ENCODE measurements at regions not wholly inside any gene's neighbourhood (a gene's known extent, or its start where the extent isn't known, plus 50 kb on each side); places are given as distances from the start of the nearest gene placed in this dataset.

GRCh38 chr4:114495471-114495928 is 103.1 kb upstream of the UGT8 start:
- TF ChIP-seq CTCF (IDR thresholded peaks at IDR 0.05; ENCODE audit: borderline replicate concordance), result no peak
- no peaks in the 10 kb centered on the region for H3K4me1 ChIP-seq
- no peaks in the 10 kb centered on the region for H3K27me3 ChIP-seq (ENCODE audit: low read depth)
- no peak overlapping the region for H3K27ac ChIP-seq (replicated peaks)
- H3K36me3 ChIP-seq, result no peaks in the 10 kb centered on the region
- no peak for DNase-seq
- intact Hi-C loops (cut with micrococcal nuclease), result no loop called here
- no peak overlapping the region for H3K4me3 ChIP-seq
- H3K9me3 ChIP-seq (replicated peaks), result peaks cover 10% of the 10 kb centered on the region

GRCh38 chr4:114497116-114497515 is 101.5 kb upstream of the UGT8 start:
- Histone ChIP-seq H3K27me3 (ENCODE audit: low read depth) (no peaks in the 10 kb centered on the region), H3K4me1 (no peaks in the 10 kb centered on the region), H3K36me3 (no peaks in the 10 kb centered on the region), H3K27ac (replicated peaks) (no peak overlapping the region), H3K9me3 (replicated peaks) (peaks cover 10% of the 10 kb centered on the region), H3K4me3 (no peak overlapping the region)
- DNase-seq, result no peak
- intact Hi-C loops (cut with micrococcal nuclease), result no loop called here
- no peak for TF ChIP-seq CTCF (IDR thresholded peaks at IDR 0.05; ENCODE audit: borderline replicate concordance)

- Histone ChIP-seq H3K36me3 (no peaks in the 10 kb centered on the region), H3K9me3 (replicated peaks) (no peaks in the 10 kb centered on the region), H3K4me1 (no peaks in the 10 kb centered on the region), H3K4me3 (no peak overlapping the region), H3K27me3 (ENCODE audit: low read depth) (no peaks in the 10 kb centered on the region), H3K27ac (replicated peaks) (no peak overlapping the region)
- no peak for DNase-seq
- intact Hi-C loops (cut with micrococcal nuclease), result no loop called here
- TF ChIP-seq CTCF (IDR thresholded peaks at IDR 0.05; ENCODE audit: borderline replicate concordance), result no peak
Observed at GRCh38 chr4:114509340-114509739, 89.3 kb upstream of the UGT8 start.

GRCh38 chr4:114512595-114513295 is 85.9 kb upstream of the UGT8 start:
- DNase-seq, result no peak
- Histone ChIP-seq H3K9me3 (replicated peaks) (no peaks in the 10 kb centered on the region), H3K27ac (replicated peaks) (no peak overlapping the region), H3K4me3 (no peak overlapping the region), H3K27me3 (ENCODE audit: low read depth) (no peaks in the 10 kb centered on the region), H3K4me1 (no peaks in the 10 kb centered on the region), H3K36me3 (no peaks in the 10 kb centered on the region)
- no peak for TF ChIP-seq CTCF (IDR thresholded peaks at IDR 0.05; ENCODE audit: borderline replicate concordance)
- intact Hi-C loops (cut with micrococcal nuclease), result no loop called here

GRCh38 chr4:114519368-114519767 is 79.2 kb upstream of the UGT8 start:
- H3K36me3 ChIP-seq, result no peaks in the 10 kb centered on the region
- H3K4me3 ChIP-seq, result no peak overlapping the region
- peaks cover 10% of the 10 kb centered on the region for H3K9me3 ChIP-seq (replicated peaks)
- TF ChIP-seq CTCF (IDR thresholded peaks at IDR 0.05; ENCODE audit: borderline replicate concordance), result no peak
- no peak for DNase-seq
- no peak overlapping the region for H3K27ac ChIP-seq (replicated peaks)
- no peaks in the 10 kb centered on the region for H3K27me3 ChIP-seq (ENCODE audit: low read depth)
- intact Hi-C loops (cut with micrococcal nuclease), result no loop called here
- H3K4me1 ChIP-seq, result no peaks in the 10 kb centered on the region
